Epithelial cell of proximal tubule (primary cell): ENCODE measurements at regions not wholly inside any gene's neighbourhood (a gene's known extent, or its start where the extent isn't known, plus 50 kb on each side); places are given as distances from the start of the nearest gene placed in this dataset.

Source experiments
- DNase-seq: peaks from one replicate; pipeline ENCODE4 v3.0.0-alpha.2; 2011; ENCODE audit warnings: low read depth
- H3K4me3 ChIP-seq: 2 replicates; pipeline ENCODE4 v1.5.1; 2011; ENCODE audit warnings: low read depth, mild to moderate bottlenecking, low read length
- TF ChIP-seq, protein P1 (sequence below): conservative IDR thresholded peaks from 2 replicates; pipeline ENCODE4 v1.5.1; 2012; ENCODE audit warnings: low read depth, mild to moderate bottlenecking, low read length

DNA sequence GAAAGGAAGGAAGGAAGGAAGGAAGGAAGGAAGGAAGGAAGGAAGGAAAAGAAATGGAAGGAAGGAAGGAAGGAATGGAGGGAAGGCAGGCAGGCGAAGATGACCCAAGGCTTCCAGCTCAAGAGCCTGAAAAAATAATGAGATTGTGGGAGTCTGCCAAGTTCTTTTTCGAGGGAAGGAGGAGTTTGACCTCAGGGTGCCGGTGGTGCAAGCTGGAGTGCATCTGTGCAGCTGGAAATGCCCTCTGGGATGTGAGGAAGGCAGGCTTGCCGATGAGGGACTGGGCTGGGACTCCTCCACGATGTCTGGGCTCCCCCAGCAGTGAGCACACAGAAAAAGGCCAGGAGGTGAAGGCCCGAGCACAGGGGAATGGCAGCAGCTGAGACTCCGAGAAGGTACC, 154.9 kb upstream of the DAPK1 start:
- TF ChIP-seq, protein P1, sequence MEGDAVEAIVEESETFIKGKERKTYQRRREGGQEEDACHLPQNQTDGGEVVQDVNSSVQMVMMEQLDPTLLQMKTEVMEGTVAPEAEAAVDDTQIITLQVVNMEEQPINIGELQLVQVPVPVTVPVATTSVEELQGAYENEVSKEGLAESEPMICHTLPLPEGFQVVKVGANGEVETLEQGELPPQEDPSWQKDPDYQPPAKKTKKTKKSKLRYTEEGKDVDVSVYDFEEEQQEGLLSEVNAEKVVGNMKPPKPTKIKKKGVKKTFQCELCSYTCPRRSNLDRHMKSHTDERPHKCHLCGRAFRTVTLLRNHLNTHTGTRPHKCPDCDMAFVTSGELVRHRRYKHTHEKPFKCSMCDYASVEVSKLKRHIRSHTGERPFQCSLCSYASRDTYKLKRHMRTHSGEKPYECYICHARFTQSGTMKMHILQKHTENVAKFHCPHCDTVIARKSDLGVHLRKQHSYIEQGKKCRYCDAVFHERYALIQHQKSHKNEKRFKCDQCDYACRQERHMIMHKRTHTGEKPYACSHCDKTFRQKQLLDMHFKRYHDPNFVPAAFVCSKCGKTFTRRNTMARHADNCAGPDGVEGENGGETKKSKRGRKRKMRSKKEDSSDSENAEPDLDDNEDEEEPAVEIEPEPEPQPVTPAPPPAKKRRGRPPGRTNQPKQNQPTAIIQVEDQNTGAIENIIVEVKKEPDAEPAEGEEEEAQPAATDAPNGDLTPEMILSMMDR, result no peak
- DNase-seq, result no peak
- no peak overlapping the region for H3K4me3 ChIP-seq

DNA sequence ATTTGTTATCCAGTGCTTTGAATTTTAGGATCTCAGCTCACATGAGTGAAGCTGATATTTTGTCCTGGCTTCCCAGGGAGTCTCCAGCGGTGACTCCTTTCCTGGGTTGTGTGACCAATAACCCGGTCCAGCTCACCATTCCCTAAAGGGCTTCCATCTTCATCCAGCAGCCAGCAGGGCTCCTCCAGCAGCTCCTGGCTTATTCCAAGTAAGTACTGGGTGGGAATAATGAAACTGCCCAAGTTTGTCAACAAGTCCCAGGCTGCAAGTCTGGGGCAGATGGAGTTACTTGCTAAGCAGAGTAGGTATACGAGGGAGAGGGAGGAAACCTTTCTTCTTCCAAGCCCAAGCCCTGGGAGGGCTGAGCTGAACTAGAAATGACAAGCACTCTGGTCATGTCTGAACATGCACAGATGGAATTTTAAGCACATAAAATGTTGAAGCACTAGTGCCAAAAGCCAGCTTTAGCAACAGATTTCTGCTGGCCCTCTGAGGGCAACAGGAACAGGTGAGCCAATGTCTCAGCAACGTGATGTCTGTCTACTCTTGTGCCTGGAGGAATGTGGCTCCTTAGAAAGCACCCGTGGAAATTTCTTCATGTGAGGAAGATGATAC, 153.7 kb upstream of the DAPK1 start:
- TF ChIP-seq, protein P1, result no peak

DNA sequence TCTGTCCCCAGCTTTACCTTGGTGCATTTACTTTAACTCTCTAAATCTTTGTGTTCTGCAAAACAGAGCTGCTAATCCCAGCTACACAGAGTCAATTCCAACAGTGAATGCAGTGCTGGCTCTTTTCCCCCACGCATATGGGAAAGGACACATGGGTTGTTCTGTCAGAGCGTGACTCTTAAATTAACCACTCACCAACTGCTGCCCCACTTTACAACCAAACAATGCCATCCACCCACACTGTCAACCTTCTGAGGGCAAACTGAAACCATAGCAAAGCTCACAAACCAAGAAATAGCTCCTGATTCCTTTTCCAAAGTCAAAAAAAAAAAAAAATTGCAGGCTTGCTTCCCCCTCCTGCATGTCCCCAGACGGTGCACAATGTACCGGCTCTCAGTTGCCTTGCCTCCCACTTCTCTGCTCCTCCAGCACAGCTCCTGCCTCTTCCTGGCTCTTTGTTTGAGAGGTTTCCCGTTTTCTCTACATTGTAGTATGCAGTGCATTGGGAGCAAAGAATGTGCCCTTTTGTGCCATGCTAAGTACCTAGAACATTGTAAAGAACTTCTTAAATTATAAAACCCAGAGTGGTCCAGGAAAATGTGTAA, 151.5 kb upstream of the DAPK1 start:
- H3K4me3 ChIP-seq, result no peak overlapping the region
- TF ChIP-seq, protein P1, result no peak
- no peak for DNase-seq

More for the DNA sequence above, 153.7 kb upstream of the DAPK1 start:
- H3K4me3 ChIP-seq, result no peak overlapping the region
- no peak for DNase-seq

DNA sequence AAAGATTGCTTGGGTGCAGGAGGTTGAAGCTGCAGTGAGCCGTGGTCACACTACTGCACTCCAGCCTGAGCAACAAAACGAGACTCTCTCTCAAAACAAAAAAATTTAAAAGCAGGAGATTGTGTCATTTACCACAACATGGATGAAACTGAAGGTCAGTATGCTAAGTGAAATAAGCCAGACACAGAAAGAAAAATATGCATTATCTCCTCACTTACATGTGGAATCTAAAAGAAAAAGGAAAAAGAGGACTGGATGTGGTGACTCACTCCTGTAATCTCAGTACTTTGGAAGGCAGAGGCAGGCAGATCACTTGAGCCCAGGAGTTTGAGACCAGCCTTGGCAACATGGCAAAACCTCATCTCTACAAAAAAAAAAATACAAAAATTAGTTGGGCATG, 146.8 kb upstream of the DAPK1 start:
- no peak overlapping the region for H3K4me3 ChIP-seq
- TF ChIP-seq, protein P1, result no peak
- no peak for DNase-seq

DNA sequence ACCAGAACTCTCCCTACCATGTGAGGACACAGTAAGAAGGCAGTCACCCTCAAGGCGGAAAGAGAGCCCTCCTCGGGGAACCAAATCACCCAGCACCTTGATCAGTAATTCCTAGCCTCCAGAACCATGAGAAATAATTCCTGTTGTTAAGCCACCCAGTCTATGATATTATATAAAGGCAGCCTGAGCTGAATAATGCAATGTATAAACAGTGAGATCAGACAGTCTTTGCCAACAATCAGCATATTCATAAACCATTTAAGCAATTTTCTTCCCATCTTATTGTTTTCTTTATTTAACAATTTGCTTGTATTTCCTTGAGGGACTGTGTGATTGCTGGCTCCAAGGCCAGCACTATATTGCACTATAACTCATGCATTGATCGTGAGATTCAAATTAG, 144.4 kb upstream of the DAPK1 start:
- no peak for DNase-seq
- TF ChIP-seq, protein P1, result no peak
- no peak overlapping the region for H3K4me3 ChIP-seq

DNA sequence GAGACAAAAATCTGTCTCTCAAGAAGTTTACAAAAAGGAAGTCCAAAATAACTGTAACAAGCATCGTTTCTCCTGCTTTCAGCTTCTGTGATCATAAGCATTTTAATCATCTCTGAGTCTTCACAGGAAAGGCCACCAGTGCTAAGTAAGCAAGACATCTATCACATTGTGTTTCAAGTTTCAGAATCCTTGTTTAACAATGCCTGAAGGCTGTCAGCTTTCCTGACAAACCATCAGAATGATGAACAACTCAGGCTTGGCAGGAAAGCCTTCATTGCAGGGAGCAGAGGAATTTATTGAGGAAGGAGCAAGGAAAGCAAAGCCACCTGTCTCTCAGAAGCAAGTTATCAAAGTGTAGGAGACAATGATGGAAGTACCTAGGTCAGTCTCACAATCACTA, 143.5 kb upstream of the DAPK1 start:
- DNase-seq, result no peak
- no peak overlapping the region for H3K4me3 ChIP-seq
- TF ChIP-seq, protein P1, result no peak

DNA sequence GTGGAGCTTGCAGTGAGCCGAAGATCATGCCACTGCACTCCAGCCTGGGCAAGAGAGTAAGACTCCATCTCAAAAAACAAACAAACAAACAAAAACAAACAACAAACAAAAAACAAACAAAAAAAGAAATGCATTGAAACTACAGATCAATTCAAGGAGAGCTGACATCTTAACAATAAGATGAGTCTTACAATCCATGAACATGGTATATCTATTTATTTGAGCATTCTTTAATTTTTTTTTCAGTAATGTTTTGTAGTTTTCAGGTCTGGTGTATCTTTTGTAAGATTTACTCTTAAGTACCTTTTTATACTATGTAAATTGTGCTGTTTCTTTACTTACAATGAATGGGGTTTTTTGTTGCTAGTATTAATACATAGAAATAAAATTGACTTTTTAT, 140.1 kb upstream of the DAPK1 start:
- DNase-seq, result no peak
- TF ChIP-seq, protein P1, result no peak
- H3K4me3 ChIP-seq, result no peak overlapping the region
